GM12865 (cell line): ENCODE measurements at regions not wholly inside any gene's neighbourhood (a gene's known extent, or its start where the extent isn't known, plus 50 kb on each side); places are given as distances from the start of the nearest gene placed in this dataset.

ENCODE experiments used
- DNase-seq: peaks from one replicate; pipeline ENCODE4 v3.0.0; 2010; ENCODE audit warnings: low read depth
- H3K4me3 ChIP-seq: 2 replicates; pipeline ENCODE4 v1.5.1; 2011; ENCODE audit warnings: mild to moderate bottlenecking, low read depth, low read length, control low read depth
- CTCF ChIP-seq: IDR thresholded peaks from 2 replicates; pipeline ENCODE4 v1.5.1; 2011; ENCODE audit warnings: low read length, control low read depth, low read depth, inconsistent platforms; ENCODE audit not compliant: insufficient read depth; ENCODE audit errors: missing control alignments

GRCh38 chr12:60415351-60415750 is 819.5 kb downstream of the SLC16A7 start:
- H3K4me3 ChIP-seq = no peak overlapping the region
- no peak for TF ChIP-seq CTCF
- DNase-seq = no peak

GRCh38 chr12:60419986-60420385 is 824.2 kb downstream of the SLC16A7 start:
- TF ChIP-seq CTCF = no peak
- no peak for DNase-seq
- H3K4me3 ChIP-seq = no peak overlapping the region

GRCh38 chr12:60421741-60422140 is 825.9 kb downstream of the SLC16A7 start:
- H3K4me3 ChIP-seq = no peak overlapping the region
- no peak for TF ChIP-seq CTCF
- DNase-seq = no peak

GRCh38 chr12:60437297-60437696 is 841.5 kb downstream of the SLC16A7 start:
- no peak for DNase-seq
- H3K4me3 ChIP-seq = no peak overlapping the region
- no peak for TF ChIP-seq CTCF

GRCh38 chr12:60441577-60441976 is 845.7 kb downstream of the SLC16A7 start:
- H3K4me3 ChIP-seq = no peak overlapping the region
- TF ChIP-seq CTCF = no peak
- no peak for DNase-seq

- DNase-seq = no peak
- H3K4me3 ChIP-seq = no peak overlapping the region
- no peak for TF ChIP-seq CTCF
Measured at GRCh38 chr12:60451457-60451856, 855.6 kb downstream of the SLC16A7 start.

- DNase-seq = no peak
- no peak for TF ChIP-seq CTCF
- H3K4me3 ChIP-seq = no peak overlapping the region
Measured at GRCh38 chr12:60465060-60465459, 869.2 kb downstream of the SLC16A7 start.
